ENCODE measurements at regions not wholly inside any gene's neighbourhood (a gene's known extent, or its start where the extent isn't known, plus 50 kb on each side); places are given as distances from the start of the nearest gene placed in this dataset.

DNA sequence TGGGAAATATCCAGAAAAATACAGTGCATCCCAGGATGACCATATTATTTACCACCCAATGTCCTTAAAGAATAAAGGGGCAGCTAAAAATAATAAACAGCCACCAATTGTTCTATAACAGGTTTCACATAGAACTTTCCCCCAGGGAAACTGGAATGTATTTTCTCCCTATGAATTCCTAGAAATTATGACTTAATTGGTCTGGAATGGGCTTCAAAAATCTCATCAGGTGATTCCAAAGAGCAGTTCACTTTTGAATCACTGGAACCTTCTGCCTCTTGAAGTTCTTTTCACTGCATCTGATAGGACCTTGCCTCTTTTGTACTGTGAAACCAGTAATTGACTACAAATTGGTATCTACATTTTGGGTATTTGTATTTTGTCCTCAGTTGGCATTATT, 119.3 kb downstream of the ZNF330 start:
- H3K4me3 ChIP-seq (ENCODE audit: insufficient read depth, low read depth, low read length) = no peak overlapping the region
- no peak overlapping the region for H3K4me2 ChIP-seq (ENCODE audit: low read length)

DNA sequence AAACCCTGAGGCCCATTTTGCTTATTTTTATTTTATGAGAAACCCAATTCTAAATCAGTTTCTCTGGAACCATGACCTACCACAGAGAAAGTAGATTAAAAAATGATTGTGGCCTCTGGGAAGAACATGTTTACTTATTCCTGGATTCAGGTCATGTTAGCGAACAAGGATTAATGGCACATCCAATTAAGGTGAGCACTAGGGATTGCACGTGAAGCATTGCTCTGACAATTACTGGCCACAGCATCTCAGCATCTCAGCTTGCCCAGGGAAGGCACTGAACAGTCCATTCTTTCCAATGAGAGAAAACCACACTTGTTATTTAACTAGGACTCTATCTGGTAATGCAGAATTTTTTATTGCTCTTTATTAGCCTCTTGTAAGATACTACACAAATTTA, 119.8 kb downstream of the ZNF330 start:
- Histone ChIP-seq H3K27ac (ENCODE audit: low read depth, low read length) (no peak overlapping the region), H3K36me3 (ENCODE audit: insufficient read depth, low read length) (no peaks in the 10 kb centered on the region), H3K9ac (ENCODE audit: low read length) (no peak overlapping the region), H2AFZ (ENCODE audit: low read depth, low read length) (no peak overlapping the region), H3K4me2 (ENCODE audit: low read length) (no peak overlapping the region), H3K79me2 (ENCODE audit: insufficient read depth, low read length) (no peaks in the 10 kb centered on the region), H4K20me1 (ENCODE audit: insufficient read depth, low read length) (no peaks in the 10 kb centered on the region), H3K4me1 (ENCODE audit: insufficient read depth, low read length) (no peaks in the 10 kb centered on the region), H3K4me3 (ENCODE audit: insufficient read depth, low read depth, low read length) (no peak overlapping the region), H3K9me3 (ENCODE audit: insufficient read depth, low read depth, low read length) (no peaks in the 10 kb centered on the region), H3K27me3 (ENCODE audit: insufficient read depth, low read length) (no peaks in the 10 kb centered on the region)
- FAIRE-seq (no peak), DNase-seq (ENCODE audit: low read depth) (no peak)
- no peak overlapping the region for H3K27ac Mint-ChIP-seq (ENCODE audit: unreplicated experiment)
- no peaks in the 10 kb centered on the region for H3K36me3 Mint-ChIP-seq (ENCODE audit: low read depth, unreplicated experiment)
- H3K9me3 Mint-ChIP-seq (ENCODE audit: unreplicated experiment) = no peaks in the 10 kb centered on the region
- TF ChIP-seq, protein P1, sequence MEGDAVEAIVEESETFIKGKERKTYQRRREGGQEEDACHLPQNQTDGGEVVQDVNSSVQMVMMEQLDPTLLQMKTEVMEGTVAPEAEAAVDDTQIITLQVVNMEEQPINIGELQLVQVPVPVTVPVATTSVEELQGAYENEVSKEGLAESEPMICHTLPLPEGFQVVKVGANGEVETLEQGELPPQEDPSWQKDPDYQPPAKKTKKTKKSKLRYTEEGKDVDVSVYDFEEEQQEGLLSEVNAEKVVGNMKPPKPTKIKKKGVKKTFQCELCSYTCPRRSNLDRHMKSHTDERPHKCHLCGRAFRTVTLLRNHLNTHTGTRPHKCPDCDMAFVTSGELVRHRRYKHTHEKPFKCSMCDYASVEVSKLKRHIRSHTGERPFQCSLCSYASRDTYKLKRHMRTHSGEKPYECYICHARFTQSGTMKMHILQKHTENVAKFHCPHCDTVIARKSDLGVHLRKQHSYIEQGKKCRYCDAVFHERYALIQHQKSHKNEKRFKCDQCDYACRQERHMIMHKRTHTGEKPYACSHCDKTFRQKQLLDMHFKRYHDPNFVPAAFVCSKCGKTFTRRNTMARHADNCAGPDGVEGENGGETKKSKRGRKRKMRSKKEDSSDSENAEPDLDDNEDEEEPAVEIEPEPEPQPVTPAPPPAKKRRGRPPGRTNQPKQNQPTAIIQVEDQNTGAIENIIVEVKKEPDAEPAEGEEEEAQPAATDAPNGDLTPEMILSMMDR (IDR thresholded peaks at IDR 0.05; ENCODE audit: insufficient read depth, low read depth, low read length) = no peak
- no peak for TF ChIP-seq EZH2 (IDR thresholded peaks at IDR 0.05; ENCODE audit: insufficient read depth, low read length)
- H3K4me1 Mint-ChIP-seq (ENCODE audit: low read depth, unreplicated experiment) = peaks cover 5% of the 10 kb centered on the region
- H3K27me3 Mint-ChIP-seq (ENCODE audit: low read depth, unreplicated experiment) = peaks cover 2% of the 10 kb centered on the region
- H3K4me3 Mint-ChIP-seq (ENCODE audit: unreplicated experiment) = no peak overlapping the region

More for the DNA sequence above, 119.3 kb downstream of the ZNF330 start:
- H3K9me3 ChIP-seq (ENCODE audit: insufficient read depth, low read depth, low read length) = no peaks in the 10 kb centered on the region
- H3K27ac ChIP-seq (ENCODE audit: low read depth, low read length) = no peak overlapping the region
- H3K27ac Mint-ChIP-seq (ENCODE audit: unreplicated experiment) = no peak overlapping the region
- no peaks in the 10 kb centered on the region for H3K79me2 ChIP-seq (ENCODE audit: insufficient read depth, low read length)
- H3K9ac ChIP-seq (ENCODE audit: low read length) = no peak overlapping the region
- DNase-seq (ENCODE audit: low read depth) (peak; percentile 47), FAIRE-seq (no peak)
- H3K27me3 Mint-ChIP-seq (ENCODE audit: low read depth, unreplicated experiment) = peaks cover 2% of the 10 kb centered on the region
- H4K20me1 ChIP-seq (ENCODE audit: insufficient read depth, low read length) = no peaks in the 10 kb centered on the region
- TF ChIP-seq EZH2 (IDR thresholded peaks at IDR 0.05; ENCODE audit: insufficient read depth, low read length) = no peak
- TF ChIP-seq, protein P1 (IDR thresholded peaks at IDR 0.05; ENCODE audit: insufficient read depth, low read depth, low read length) = no peak
- no peaks in the 10 kb centered on the region for H3K36me3 Mint-ChIP-seq (ENCODE audit: low read depth, unreplicated experiment)
- H2AFZ ChIP-seq (ENCODE audit: low read depth, low read length) = no peak overlapping the region
- no peak overlapping the region for H3K4me3 Mint-ChIP-seq (ENCODE audit: unreplicated experiment)
- no peaks in the 10 kb centered on the region for H3K9me3 Mint-ChIP-seq (ENCODE audit: unreplicated experiment)
- no peaks in the 10 kb centered on the region for H3K27me3 ChIP-seq (ENCODE audit: insufficient read depth, low read length)
- H3K4me1 ChIP-seq (ENCODE audit: insufficient read depth, low read length) = no peaks in the 10 kb centered on the region
- no peaks in the 10 kb centered on the region for H3K36me3 ChIP-seq (ENCODE audit: insufficient read depth, low read length)
- peaks cover 5% of the 10 kb centered on the region for H3K4me1 Mint-ChIP-seq (ENCODE audit: low read depth, unreplicated experiment)

DNA sequence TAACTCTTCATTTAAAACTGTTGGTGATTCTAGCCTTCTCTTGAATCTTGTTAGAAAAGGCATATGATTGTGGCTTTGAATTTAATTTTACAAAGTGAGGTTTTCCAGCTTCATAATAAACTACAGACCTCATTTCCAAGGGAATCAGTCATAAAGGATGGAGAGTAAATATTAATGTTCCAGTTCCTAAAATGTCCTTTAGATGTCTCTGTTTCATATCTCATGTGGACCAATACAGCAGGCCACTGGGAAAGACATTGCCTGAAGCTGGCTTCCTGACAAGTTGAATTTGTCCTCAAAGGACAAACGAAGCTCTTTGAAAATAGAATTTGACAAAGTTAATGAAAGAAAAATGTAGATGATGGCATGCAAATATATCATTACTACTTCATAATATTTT, 125.4 kb downstream of the ZNF330 start:
- Mint-ChIP-seq H3K27ac (ENCODE audit: unreplicated experiment) (no peak overlapping the region), H3K4me3 (ENCODE audit: unreplicated experiment) (no peak overlapping the region), H3K36me3 (ENCODE audit: low read depth, unreplicated experiment) (no peaks in the 10 kb centered on the region), H3K27me3 (ENCODE audit: low read depth, unreplicated experiment) (peaks cover 2% of the 10 kb centered on the region), H3K9me3 (ENCODE audit: unreplicated experiment) (no peaks in the 10 kb centered on the region), H3K4me1 (ENCODE audit: low read depth, unreplicated experiment) (peaks cover 8% of the 10 kb centered on the region)
- Histone ChIP-seq H3K27me3 (ENCODE audit: insufficient read depth, low read length) (no peaks in the 10 kb centered on the region), H3K4me2 (ENCODE audit: low read length) (no peak overlapping the region), H3K4me3 (ENCODE audit: insufficient read depth, low read depth, low read length) (no peak overlapping the region), H3K79me2 (ENCODE audit: insufficient read depth, low read length) (no peaks in the 10 kb centered on the region), H3K27ac (ENCODE audit: low read depth, low read length) (no peak overlapping the region), H3K4me1 (ENCODE audit: insufficient read depth, low read length) (peaks cover 5% of the 10 kb centered on the region), H3K9me3 (ENCODE audit: insufficient read depth, low read depth, low read length) (no peaks in the 10 kb centered on the region), H2AFZ (ENCODE audit: low read depth, low read length) (no peak overlapping the region), H3K36me3 (ENCODE audit: insufficient read depth, low read length) (no peaks in the 10 kb centered on the region), H4K20me1 (ENCODE audit: insufficient read depth, low read length) (no peaks in the 10 kb centered on the region), H3K9ac (ENCODE audit: low read length) (no peak overlapping the region)
- peak; percentile 85 for FAIRE-seq
- TF ChIP-seq, protein P1 (IDR thresholded peaks at IDR 0.05; ENCODE audit: insufficient read depth, low read depth, low read length) = peak; percentile 55
- TF ChIP-seq EZH2 (IDR thresholded peaks at IDR 0.05; ENCODE audit: insufficient read depth, low read length) = no peak
- peak; percentile 48 for DNase-seq (ENCODE audit: low read depth)
